ENCODE measurements at regions not wholly inside any gene's neighbourhood (a gene's known extent, or its start where the extent isn't known, plus 50 kb on each side); places are given as distances from the start of the nearest gene placed in this dataset.

- DNase-seq (ENCODE audit: low read depth in 3 of 3), result no peak
These were observed 256.2 kb upstream of the PITRM1 start for GRCh38 chr10:3428826-3429225.

GRCh38 chr10:3427950-3428354 lies 255.4 kb upstream of the PITRM1 start:
- no peak for DNase-seq (ENCODE audit: low read depth in 3 of 3)

GRCh38 chr10:3427347-3427746 lies 254.8 kb upstream of the PITRM1 start:
- no peak for DNase-seq (ENCODE audit: low read depth in 3 of 3)

GRCh38 chr10:3426190-3426845 lies 253.7 kb upstream of the PITRM1 start:
- DNase-seq (ENCODE audit: low read depth in 3 of 3), result no peak

- no peak for DNase-seq (ENCODE audit: low read depth in 3 of 3)
These were observed 253.1 kb upstream of the PITRM1 start for GRCh38 chr10:3425716-3426115.

- DNase-seq (ENCODE audit: low read depth in 3 of 3), result no peak
These were observed 252.7 kb upstream of the PITRM1 start for GRCh38 chr10:3425261-3425660.

- no peak for DNase-seq (ENCODE audit: low read depth in 3 of 3)
These were observed 251.7 kb upstream of the PITRM1 start for GRCh38 chr10:3424111-3424851.

GRCh38 chr10:3423384-3423783 lies 250.8 kb upstream of the PITRM1 start:
- DNase-seq (ENCODE audit: low read depth in 3 of 3), result no peak

GRCh38 chr10:3422282-3422681 lies 249.7 kb upstream of the PITRM1 start:
- DNase-seq (ENCODE audit: low read depth in 3 of 3), result no peak

- no peak for DNase-seq (ENCODE audit: low read depth in 3 of 3)
These were observed 249.1 kb upstream of the PITRM1 start for GRCh38 chr10:3421537-3422257.

- no peak for DNase-seq (ENCODE audit: low read depth in 3 of 3)
These were observed 248.2 kb upstream of the PITRM1 start for GRCh38 chr10:3420527-3421469.

GRCh38 chr10:3419719-3420495 lies 247.3 kb upstream of the PITRM1 start:
- DNase-seq (ENCODE audit: low read depth in 3 of 3), result no peak

- DNase-seq (ENCODE audit: low read depth in 3 of 3), result no peak
These were observed 246.3 kb upstream of the PITRM1 start for GRCh38 chr10:3418926-3419325.

GRCh38 chr10:3418041-3418754 lies 245.6 kb upstream of the PITRM1 start:
- no peak for DNase-seq (ENCODE audit: low read depth in 3 of 3)

GRCh38 chr10:3417096-3417495 lies 244.5 kb upstream of the PITRM1 start:
- DNase-seq (ENCODE audit: low read depth in 3 of 3), result no peak

GRCh38 chr10:3415878-3416605 lies 243.5 kb upstream of the PITRM1 start:
- no peak for DNase-seq (ENCODE audit: low read depth in 3 of 3)

- DNase-seq (ENCODE audit: low read depth in 3 of 3), result no peak
These were observed 242.6 kb upstream of the PITRM1 start for GRCh38 chr10:3415038-3415736.

GRCh38 chr10:3414667-3415023 lies 242.1 kb upstream of the PITRM1 start:
- no peak for DNase-seq (ENCODE audit: low read depth in 3 of 3)
